ENCODE measurements at regions not wholly inside any gene's neighbourhood (a gene's known extent, or its start where the extent isn't known, plus 50 kb on each side); places are given as distances from the start of the nearest gene placed in this dataset.

DNA sequence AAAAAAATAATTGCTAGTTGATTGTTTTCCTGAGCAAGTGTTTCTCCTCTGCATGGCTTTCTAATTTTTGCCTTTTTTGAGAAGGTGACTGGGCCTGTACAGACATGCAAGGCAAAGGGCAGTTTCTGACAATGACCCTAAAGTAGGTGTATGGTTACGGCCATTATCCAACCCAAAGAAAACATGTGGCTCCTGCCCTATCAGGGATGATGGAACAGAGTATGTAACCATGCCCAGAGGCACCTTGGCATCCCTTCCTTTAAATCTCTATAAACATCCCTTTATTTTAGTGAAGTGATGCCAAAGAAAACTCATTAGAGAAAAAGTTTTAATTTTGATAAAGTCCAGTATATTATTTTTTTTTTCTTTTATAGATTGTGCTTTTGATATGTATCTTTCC, 217.5 kb downstream of the LPIN1 start:
- Histone ChIP-seq H3K9me3 (ENCODE audit: control insufficient read depth in 1 of 2, insufficient read depth in 1 of 2, low read depth in 1 of 2, low read length in 2 of 2) (no peaks in the 10 kb centered on the region), H3K36me3 (ENCODE audit: control insufficient read depth in 1 of 2, insufficient read depth in 2 of 2, low read length in 2 of 2) (no peaks in the 10 kb centered on the region), H3K27me3 (ENCODE audit: insufficient read depth, low read length) (no peaks in the 10 kb centered on the region), H3K79me2 (ENCODE audit: insufficient read depth, low read length) (no peaks in the 10 kb centered on the region), H3K27ac (ENCODE audit: low read depth, low read length) (no peak overlapping the region), H3K4me3 (replicated peaks in 1 of 2; ENCODE audit: low read depth in 1 of 2, low read length in 2 of 2) (no peak overlapping the region), H4K20me1 (ENCODE audit: insufficient read depth) (no peaks in the 10 kb centered on the region), H2AFZ (ENCODE audit: low read depth, low read length, poor library complexity, severe bottlenecking) (no peak overlapping the region), H3K4me2 (ENCODE audit: low read length) (no peak overlapping the region), H3K9ac (ENCODE audit: low read length) (no peak overlapping the region), H3K4me1 (ENCODE audit: control insufficient read depth in 1 of 2, insufficient read depth in 2 of 2, low read length in 2 of 2) (no peaks in the 10 kb centered on the region), H3K9me2 (ENCODE audit: insufficient read depth) (no peaks in the 10 kb centered on the region)
- ChIA-PET POLR2A (no interaction called here), RAD21 (ENCODE audit: low non-redundant PET in 1 of 2, low total read pairs in 2 of 2, uncharacterized antibody in 2 of 2, unreplicated experiment in 2 of 2) (no interaction called here), CTCF (no interaction called here)
- intact Hi-C loops (cut with micrococcal nuclease), result no loop called here
- BruUV-seq (replicated peaks), result no TSS peak
- ATAC-seq (no peak), DNase-seq (ENCODE audit: low read depth, low spot score) (no peak)
- TF ChIP-seq SRF (IDR thresholded peaks at IDR 0.05; ENCODE audit: low read depth) (no peak), TCF7L2 (IDR thresholded peaks at IDR 0.05; ENCODE audit: borderline replicate concordance, extremely low read depth, insufficient read depth, insufficient read length) (no peak), RAD21 (IDR thresholded peaks at IDR 0.05; ENCODE audit: low read depth) (no peak), CBX3 (IDR thresholded peaks at IDR 0.05; ENCODE audit: low read depth) (no peak), JUND (IDR thresholded peaks at IDR 0.05) (no peak), YY1 (IDR thresholded peaks at IDR 0.05; ENCODE audit: extremely low read depth, insufficient replicate concordance, low read depth, low read length) (no peak), EZH2phosphoT487 (IDR thresholded peaks at IDR 0.05; ENCODE audit: borderline replicate concordance) (no peak), SIN3A (IDR thresholded peaks at IDR 0.05; ENCODE audit: low read depth) (no peak), ELF1 (IDR thresholded peaks at IDR 0.05; ENCODE audit: borderline replicate concordance, low read depth) (no peak), ZFX (IDR thresholded peaks at IDR 0.05) (no peak), POLR2AphosphoS5 (IDR thresholded peaks at IDR 0.05; ENCODE audit: low read depth, low read length) (no peak)
- TF ChIP-seq, protein P1, sequence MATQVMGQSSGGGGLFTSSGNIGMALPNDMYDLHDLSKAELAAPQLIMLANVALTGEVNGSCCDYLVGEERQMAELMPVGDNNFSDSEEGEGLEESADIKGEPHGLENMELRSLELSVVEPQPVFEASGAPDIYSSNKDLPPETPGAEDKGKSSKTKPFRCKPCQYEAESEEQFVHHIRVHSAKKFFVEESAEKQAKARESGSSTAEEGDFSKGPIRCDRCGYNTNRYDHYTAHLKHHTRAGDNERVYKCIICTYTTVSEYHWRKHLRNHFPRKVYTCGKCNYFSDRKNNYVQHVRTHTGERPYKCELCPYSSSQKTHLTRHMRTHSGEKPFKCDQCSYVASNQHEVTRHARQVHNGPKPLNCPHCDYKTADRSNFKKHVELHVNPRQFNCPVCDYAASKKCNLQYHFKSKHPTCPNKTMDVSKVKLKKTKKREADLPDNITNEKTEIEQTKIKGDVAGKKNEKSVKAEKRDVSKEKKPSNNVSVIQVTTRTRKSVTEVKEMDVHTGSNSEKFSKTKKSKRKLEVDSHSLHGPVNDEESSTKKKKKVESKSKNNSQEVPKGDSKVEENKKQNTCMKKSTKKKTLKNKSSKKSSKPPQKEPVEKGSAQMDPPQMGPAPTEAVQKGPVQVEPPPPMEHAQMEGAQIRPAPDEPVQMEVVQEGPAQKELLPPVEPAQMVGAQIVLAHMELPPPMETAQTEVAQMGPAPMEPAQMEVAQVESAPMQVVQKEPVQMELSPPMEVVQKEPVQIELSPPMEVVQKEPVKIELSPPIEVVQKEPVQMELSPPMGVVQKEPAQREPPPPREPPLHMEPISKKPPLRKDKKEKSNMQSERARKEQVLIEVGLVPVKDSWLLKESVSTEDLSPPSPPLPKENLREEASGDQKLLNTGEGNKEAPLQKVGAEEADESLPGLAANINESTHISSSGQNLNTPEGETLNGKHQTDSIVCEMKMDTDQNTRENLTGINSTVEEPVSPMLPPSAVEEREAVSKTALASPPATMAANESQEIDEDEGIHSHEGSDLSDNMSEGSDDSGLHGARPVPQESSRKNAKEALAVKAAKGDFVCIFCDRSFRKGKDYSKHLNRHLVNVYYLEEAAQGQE (IDR thresholded peaks at IDR 0.05; ENCODE audit: low read depth), result no peak
- TF ChIP-seq, protein P2, sequence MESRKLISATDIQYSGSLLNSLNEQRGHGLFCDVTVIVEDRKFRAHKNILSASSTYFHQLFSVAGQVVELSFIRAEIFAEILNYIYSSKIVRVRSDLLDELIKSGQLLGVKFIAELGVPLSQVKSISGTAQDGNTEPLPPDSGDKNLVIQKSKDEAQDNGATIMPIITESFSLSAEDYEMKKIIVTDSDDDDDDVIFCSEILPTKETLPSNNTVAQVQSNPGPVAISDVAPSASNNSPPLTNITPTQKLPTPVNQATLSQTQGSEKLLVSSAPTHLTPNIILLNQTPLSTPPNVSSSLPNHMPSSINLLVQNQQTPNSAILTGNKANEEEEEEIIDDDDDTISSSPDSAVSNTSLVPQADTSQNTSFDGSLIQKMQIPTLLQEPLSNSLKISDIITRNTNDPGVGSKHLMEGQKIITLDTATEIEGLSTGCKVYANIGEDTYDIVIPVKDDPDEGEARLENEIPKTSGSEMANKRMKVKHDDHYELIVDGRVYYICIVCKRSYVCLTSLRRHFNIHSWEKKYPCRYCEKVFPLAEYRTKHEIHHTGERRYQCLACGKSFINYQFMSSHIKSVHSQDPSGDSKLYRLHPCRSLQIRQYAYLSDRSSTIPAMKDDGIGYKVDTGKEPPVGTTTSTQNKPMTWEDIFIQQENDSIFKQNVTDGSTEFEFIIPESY (IDR thresholded peaks at IDR 0.05; ENCODE audit: extremely low read depth, insufficient replicate concordance, low read length), result no peak
- TF ChIP-seq, protein P3, sequence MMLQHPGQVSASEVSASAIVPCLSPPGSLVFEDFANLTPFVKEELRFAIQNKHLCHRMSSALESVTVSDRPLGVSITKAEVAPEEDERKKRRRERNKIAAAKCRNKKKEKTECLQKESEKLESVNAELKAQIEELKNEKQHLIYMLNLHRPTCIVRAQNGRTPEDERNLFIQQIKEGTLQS (IDR thresholded peaks at IDR 0.05), result no peak
